H9 (cell line): ENCODE measurements at regions not wholly inside any gene's neighbourhood (a gene's known extent, or its start where the extent isn't known, plus 50 kb on each side); places are given as distances from the start of the nearest gene placed in this dataset.

Experiments used
- DNase-seq: peaks from one replicate; pipeline ENCODE4 v3.0.0-alpha.2; 2017
- H2AFZ ChIP-seq: one replicate; pipeline ENCODE4 v1.6.1; 2013; ENCODE audit warnings: mild to moderate bottlenecking, low read length, control low read depth, moderate library complexity
- H2AK5ac ChIP-seq: 2 replicates; pipeline ENCODE4 v1.6.1; 2013; ENCODE audit warnings: low read length, control low read depth, mixed read lengths; ENCODE audit not compliant: insufficient read length
- H2BK120ac ChIP-seq: one replicate; pipeline ENCODE4 v1.6.1; 2013; ENCODE audit warnings: low read depth, mild to moderate bottlenecking, low read length, control low read depth, inconsistent platforms; ENCODE audit not compliant: poor library complexity, severe bottlenecking
- H2BK12ac ChIP-seq: 2 replicates; pipeline ENCODE4 v1.6.1; 2013; ENCODE audit warnings: low read length, control low read depth, mixed read lengths, low read depth; ENCODE audit not compliant: insufficient read length
- H2BK15ac ChIP-seq: 2 replicates; pipeline ENCODE4 v1.6.1; 2013; ENCODE audit warnings: low read depth, low read length, control low read depth
- H2BK20ac ChIP-seq: one replicate; pipeline ENCODE4 v1.6.1; 2013; ENCODE audit warnings: low read depth, mild to moderate bottlenecking, low read length, control low read depth, inconsistent platforms; ENCODE audit not compliant: poor library complexity, severe bottlenecking
- H2BK5ac ChIP-seq: 2 replicates; pipeline ENCODE4 v1.6.1; 2013; ENCODE audit warnings: low read length, control low read depth, mixed read lengths; ENCODE audit not compliant: insufficient read length
- H3K14ac ChIP-seq: 2 replicates; pipeline ENCODE4 v1.6.1; 2013; ENCODE audit warnings: low read length, control low read depth; ENCODE audit not compliant: insufficient read depth
- H3K18ac ChIP-seq: 2 replicates; pipeline ENCODE4 v1.6.1; 2013; ENCODE audit warnings: low read depth, mild to moderate bottlenecking, mixed read lengths, low read length, control low read depth; ENCODE audit not compliant: insufficient read length
- H3K23ac ChIP-seq: 2 replicates; pipeline ENCODE4 v1.6.1; 2013; ENCODE audit warnings: low read length, control low read depth, mixed read lengths, low read depth; ENCODE audit not compliant: insufficient read length
- H3K23me2 ChIP-seq: 2 replicates; pipeline ENCODE4 v1.6.1; 2013; ENCODE audit warnings: low read depth, mild to moderate bottlenecking, mixed read lengths, low read length, control low read depth; ENCODE audit not compliant: insufficient read length, poor library complexity, severe bottlenecking
- H3K27ac ChIP-seq: 2 replicates; pipeline ENCODE4 v1.5.1; 2013; ENCODE audit warnings: low read length, control low read depth, mixed read lengths, low read depth; ENCODE audit not compliant: insufficient read length
- H3K27me3 ChIP-seq: 2 replicates; pipeline ENCODE4 v1.6.1; 2013; ENCODE audit warnings: low read length, control low read depth, inconsistent platforms; ENCODE audit not compliant: insufficient read depth
- H3K4ac ChIP-seq: 2 replicates; pipeline ENCODE4 v1.6.1; 2013; ENCODE audit warnings: low read depth, mild to moderate bottlenecking, control low read depth, inconsistent platforms, low read length, moderate library complexity
- H3K4me1 ChIP-seq: 2 replicates; pipeline ENCODE4 v1.6.1; 2013; ENCODE audit warnings: low read length, control low read depth, inconsistent platforms; ENCODE audit not compliant: insufficient read depth
- H3K4me2 ChIP-seq: 2 replicates; pipeline ENCODE4 v1.6.1; 2013; ENCODE audit warnings: low read length, control low read depth, mixed read lengths; ENCODE audit not compliant: insufficient read length, insufficient read depth
- H3K56ac ChIP-seq: 2 replicates; pipeline ENCODE4 v1.6.1; 2013; ENCODE audit warnings: low read depth, mild to moderate bottlenecking, mixed read lengths, low read length, control low read depth; ENCODE audit not compliant: insufficient read length
- H3K79me1 ChIP-seq: 2 replicates; pipeline ENCODE4 v1.6.1; 2013; ENCODE audit warnings: low read depth, mild to moderate bottlenecking, moderate library complexity, low read length, control low read depth, inconsistent platforms; ENCODE audit not compliant: insufficient read depth, poor library complexity, severe bottlenecking
- H3K79me2 ChIP-seq: 2 replicates; pipeline ENCODE4 v1.6.1; 2013; ENCODE audit warnings: low read length, control low read depth, inconsistent platforms; ENCODE audit not compliant: insufficient read depth
- H3K9ac ChIP-seq: 2 replicates; pipeline ENCODE4 v1.6.1; 2013; ENCODE audit warnings: low read length, control low read depth, mixed read lengths; ENCODE audit not compliant: insufficient read length; ENCODE audit errors: extremely low read depth
- H3K9me3 ChIP-seq: one replicate; pipeline ENCODE4 v1.6.1; 2013; ENCODE audit warnings: low read depth, low read length, inconsistent platforms; ENCODE audit not compliant: control insufficient read depth
- H3T11ph ChIP-seq: one replicate; pipeline ENCODE4 v1.6.1; 2013; ENCODE audit warnings: mild to moderate bottlenecking, low read length, control low read depth, inconsistent platforms
- H4K20me1 ChIP-seq: one replicate; pipeline ENCODE4 v1.6.1; 2013; ENCODE audit not compliant: control insufficient read depth, insufficient read length, insufficient read depth
- H4K5ac ChIP-seq: 2 replicates; pipeline ENCODE4 v1.6.1; 2013; ENCODE audit warnings: low read depth, mild to moderate bottlenecking, mixed read lengths, low read length, control low read depth; ENCODE audit not compliant: insufficient read length
- H4K8ac ChIP-seq: replicated peaks from 2 replicates; pipeline ENCODE4 v1.6.1; 2013; ENCODE audit warnings: low read length, control low read depth, mixed read lengths, low read depth; ENCODE audit not compliant: insufficient read length
- H4K91ac ChIP-seq: 2 replicates; pipeline ENCODE4 v1.6.1; 2013; ENCODE audit warnings: low read depth, mild to moderate bottlenecking, moderate library complexity, mixed read lengths, low read length, control low read depth; ENCODE audit not compliant: insufficient read length
- H3K27ac Mint-ChIP-seq, 3 experiments: 2 replicates in 2 of 3; 3 replicates in 1 of 3; pipeline ENCODE4 v1.8.0; 2020 to 2021; ENCODE audit warnings: mixed read lengths in 3 of 3, mild to moderate bottlenecking in 1 of 3, moderate library complexity in 1 of 3
- H3K27me3 Mint-ChIP-seq: 2 replicates; pipeline ENCODE4 v1.8.0; 2021; ENCODE audit warnings: low read depth, mild to moderate bottlenecking, moderate library complexity, mixed read lengths
- H3K36me3 Mint-ChIP-seq, 3 experiments: 2 replicates in 2 of 3; 3 replicates in 1 of 3; pipeline ENCODE4 v1.8.0; 2020 to 2021; ENCODE audit warnings: low read depth in 3 of 3, mixed read lengths in 3 of 3; ENCODE audit not compliant: insufficient read depth in 1 of 3
- H3K4me1 Mint-ChIP-seq, 2 experiments: 2 replicates each; pipeline ENCODE4 v1.8.0; 2020; ENCODE audit warnings: mixed read lengths in 2 of 2
- H3K4me3 Mint-ChIP-seq, 2 experiments: 2 replicates in 1 of 2; 3 replicates in 1 of 2; pipeline ENCODE4 v1.8.0; 2020 to 2021; ENCODE audit warnings: mild to moderate bottlenecking in 2 of 2, mixed read lengths in 2 of 2, moderate library complexity in 1 of 2
- H3K9me3 Mint-ChIP-seq, 2 experiments: 2 replicates in 1 of 2; 3 replicates in 1 of 2; pipeline ENCODE4 v1.8.0; 2020; ENCODE audit warnings: mild to moderate bottlenecking in 2 of 2, mixed read lengths in 2 of 2, moderate library complexity in 1 of 2
- WGBS: extraction: QIAGEN DNeasy Blood & Tissue Kit; methylation state at CpG from one replicate; pipeline ENCODE4 v1.1.7; 2013; ENCODE audit warnings: missing lambda C conversion rate, low lambda C conversion rate, mixed read lengths; ENCODE audit not compliant: insufficient read length; ENCODE audit errors: extremely low coverage; 5-methylcytosine and 5-hydroxymethylcytosine counted together
- TF ChIP-seq, protein P1 (sequence below): fragments of 200-600 bp; sonication (generic); conservative IDR thresholded peaks from 3 replicates; pipeline ENCODE4 v1.8.0; 2021; ENCODE audit warnings: antibody characterized with exemption, mild to moderate bottlenecking

- Mint-ChIP-seq H3K9me3 (peaks cover 25 to 32% of the 10 kb centered on the region in 2 experiments), H3K4me3 (no peak overlapping the region)
- H3K4me1 ChIP-seq = no peaks in the 10 kb centered on the region
Measured at GRCh38 chr5:165101709-165102108, 1596.3 kb downstream of the MAT2B start.

More at GRCh38 chr5:165101709-165102108, 1596.3 kb downstream of the MAT2B start:
- H3T11ph ChIP-seq = no peak overlapping the region
- no peak overlapping the region for H3K4ac ChIP-seq
- no peak overlapping the region for H2BK20ac ChIP-seq
- peaks cover 15 to 30% (median 22%) of the 10 kb centered on the region in 3 experiments for H3K36me3 Mint-ChIP-seq
- H3K23me2 ChIP-seq = no peaks in the 10 kb centered on the region
- H3K79me2 ChIP-seq = no peaks in the 10 kb centered on the region
- no peaks in the 10 kb centered on the region for H3K4me1 Mint-ChIP-seq
- H2AFZ ChIP-seq = no peak overlapping the region
- no peak overlapping the region for H2BK5ac ChIP-seq
- no peak overlapping the region for H2BK12ac ChIP-seq
- no peak overlapping the region for H3K56ac ChIP-seq
- no peaks in the 10 kb centered on the region for H4K20me1 ChIP-seq
- no peak overlapping the region for H3K23ac ChIP-seq
- H3K14ac ChIP-seq = no peak overlapping the region
- no peak overlapping the region for H3K4me2 ChIP-seq
- no peak for DNase-seq
- no peaks in the 10 kb centered on the region for H3K79me1 ChIP-seq
- WGBS = no CpG with 5 or more reads among the region's 3 CpGs
- TF ChIP-seq, protein P1, sequence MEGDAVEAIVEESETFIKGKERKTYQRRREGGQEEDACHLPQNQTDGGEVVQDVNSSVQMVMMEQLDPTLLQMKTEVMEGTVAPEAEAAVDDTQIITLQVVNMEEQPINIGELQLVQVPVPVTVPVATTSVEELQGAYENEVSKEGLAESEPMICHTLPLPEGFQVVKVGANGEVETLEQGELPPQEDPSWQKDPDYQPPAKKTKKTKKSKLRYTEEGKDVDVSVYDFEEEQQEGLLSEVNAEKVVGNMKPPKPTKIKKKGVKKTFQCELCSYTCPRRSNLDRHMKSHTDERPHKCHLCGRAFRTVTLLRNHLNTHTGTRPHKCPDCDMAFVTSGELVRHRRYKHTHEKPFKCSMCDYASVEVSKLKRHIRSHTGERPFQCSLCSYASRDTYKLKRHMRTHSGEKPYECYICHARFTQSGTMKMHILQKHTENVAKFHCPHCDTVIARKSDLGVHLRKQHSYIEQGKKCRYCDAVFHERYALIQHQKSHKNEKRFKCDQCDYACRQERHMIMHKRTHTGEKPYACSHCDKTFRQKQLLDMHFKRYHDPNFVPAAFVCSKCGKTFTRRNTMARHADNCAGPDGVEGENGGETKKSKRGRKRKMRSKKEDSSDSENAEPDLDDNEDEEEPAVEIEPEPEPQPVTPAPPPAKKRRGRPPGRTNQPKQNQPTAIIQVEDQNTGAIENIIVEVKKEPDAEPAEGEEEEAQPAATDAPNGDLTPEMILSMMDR = no peak
- H3K9me3 ChIP-seq = no peaks in the 10 kb centered on the region
- no peak overlapping the region for H4K91ac ChIP-seq
- no peak overlapping the region for H3K27ac Mint-ChIP-seq
- H3K18ac ChIP-seq = no peak overlapping the region
- H3K27me3 ChIP-seq = no peaks in the 10 kb centered on the region
- no peak overlapping the region for H2AK5ac ChIP-seq
- no peak overlapping the region for H4K8ac ChIP-seq
- no peak overlapping the region for H2BK120ac ChIP-seq
- no peak overlapping the region for H2BK15ac ChIP-seq
- no peak overlapping the region for H3K9ac ChIP-seq
- no peak overlapping the region for H4K5ac ChIP-seq
- H3K27me3 Mint-ChIP-seq = no peaks in the 10 kb centered on the region
- H3K27ac ChIP-seq = no peak overlapping the region
